Brain microvascular endothelial cell (primary cell): ENCODE measurements at regions not wholly inside any gene's neighbourhood (a gene's known extent, or its start where the extent isn't known, plus 50 kb on each side); places are given as distances from the start of the nearest gene placed in this dataset.

Experiments
- DNase-seq: peaks from one replicate; pipeline ENCODE4 v3.0.0-alpha.2; 2020
- H3K27ac ChIP-seq: fragments of 250-450 bp; sonication (Bioruptor Pico); 2 replicates; pipeline ENCODE4 v1.5.1; 2020; ENCODE audit warnings: mild to moderate bottlenecking, moderate library complexity
- H3K27me3 ChIP-seq: fragments of 250-450 bp; sonication (Bioruptor Pico); replicated peaks from 2 replicates; pipeline ENCODE4 v1.5.1; 2020; ENCODE audit warnings: mild to moderate bottlenecking
- H3K36me3 ChIP-seq: fragments of 250-450 bp; sonication (Bioruptor Pico); replicated peaks from 2 replicates; pipeline ENCODE4 v1.5.1; 2020; ENCODE audit warnings: mild to moderate bottlenecking
- H3K4me3 ChIP-seq: 2 replicates; pipeline ENCODE4 v1.5.1; 2011; ENCODE audit warnings: low read depth, mild to moderate bottlenecking, control low read depth, low read length, moderate library complexity
- in situ Hi-C: cut with HindIII; loops from 2 replicates; pipeline ENCODE4 v1.10.0; 2017; ENCODE audit warnings: low sequenced_read_pairs, low pct_ligation_motif_present
- TF ChIP-seq, protein P1 (sequence below): IDR thresholded peaks from 2 replicates; pipeline ENCODE4 v1.5.1; 2011; ENCODE audit warnings: low read depth, mild to moderate bottlenecking, moderate library complexity, low read length, control low read depth, inconsistent platforms; ENCODE audit errors: missing control alignments

DNA sequence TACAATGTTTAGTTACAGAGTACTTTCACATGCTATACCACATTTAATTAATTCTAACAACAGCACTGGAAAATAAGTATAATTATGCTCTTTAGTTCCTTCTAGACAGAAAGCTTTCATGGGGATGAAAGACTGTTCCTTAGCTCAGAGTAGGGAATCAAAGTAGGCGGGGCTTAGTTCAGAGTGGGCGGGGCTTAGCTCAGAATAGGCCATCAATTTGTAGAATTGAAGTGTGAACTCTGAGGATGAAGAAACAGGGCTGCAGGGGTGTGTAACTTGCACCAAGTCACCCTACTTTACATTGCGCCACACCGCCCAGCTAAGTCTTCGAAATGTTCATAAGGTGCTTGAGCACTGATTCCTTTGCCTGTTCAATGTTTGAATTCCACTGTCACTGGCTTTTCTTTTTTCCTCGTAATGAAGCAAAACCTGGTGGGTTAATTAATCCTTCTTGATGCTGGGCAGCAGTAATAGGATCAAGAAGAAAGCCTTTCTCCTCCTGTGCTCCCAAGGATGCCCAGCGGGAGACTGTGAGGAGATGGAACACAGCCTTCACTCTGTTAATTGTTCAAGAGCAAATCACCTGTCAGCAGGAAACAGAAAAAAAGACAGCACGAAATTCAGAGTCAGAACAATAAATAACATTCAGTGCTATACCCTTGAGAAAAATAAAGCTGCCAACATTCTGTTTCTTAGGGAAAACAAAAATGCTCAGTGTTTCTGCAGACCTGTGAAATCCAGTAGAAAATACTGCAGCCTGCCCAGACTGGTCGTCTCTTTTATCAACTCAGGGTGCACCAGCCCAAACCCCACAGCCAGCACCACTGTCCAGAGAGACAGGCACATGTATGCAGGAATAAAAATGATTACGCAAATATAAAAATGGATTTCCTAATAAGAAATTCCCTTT is 66.5 kb upstream of the CAMK1G start:
- Histone ChIP-seq H3K27me3 (no peaks in the 10 kb centered on the region), H3K4me3 (no peak overlapping the region), H3K27ac (no peak overlapping the region), H3K36me3 (no peaks in the 10 kb centered on the region)
- DNase-seq: no peak
- in situ Hi-C loops: no loop called here
- TF ChIP-seq, protein P1, sequence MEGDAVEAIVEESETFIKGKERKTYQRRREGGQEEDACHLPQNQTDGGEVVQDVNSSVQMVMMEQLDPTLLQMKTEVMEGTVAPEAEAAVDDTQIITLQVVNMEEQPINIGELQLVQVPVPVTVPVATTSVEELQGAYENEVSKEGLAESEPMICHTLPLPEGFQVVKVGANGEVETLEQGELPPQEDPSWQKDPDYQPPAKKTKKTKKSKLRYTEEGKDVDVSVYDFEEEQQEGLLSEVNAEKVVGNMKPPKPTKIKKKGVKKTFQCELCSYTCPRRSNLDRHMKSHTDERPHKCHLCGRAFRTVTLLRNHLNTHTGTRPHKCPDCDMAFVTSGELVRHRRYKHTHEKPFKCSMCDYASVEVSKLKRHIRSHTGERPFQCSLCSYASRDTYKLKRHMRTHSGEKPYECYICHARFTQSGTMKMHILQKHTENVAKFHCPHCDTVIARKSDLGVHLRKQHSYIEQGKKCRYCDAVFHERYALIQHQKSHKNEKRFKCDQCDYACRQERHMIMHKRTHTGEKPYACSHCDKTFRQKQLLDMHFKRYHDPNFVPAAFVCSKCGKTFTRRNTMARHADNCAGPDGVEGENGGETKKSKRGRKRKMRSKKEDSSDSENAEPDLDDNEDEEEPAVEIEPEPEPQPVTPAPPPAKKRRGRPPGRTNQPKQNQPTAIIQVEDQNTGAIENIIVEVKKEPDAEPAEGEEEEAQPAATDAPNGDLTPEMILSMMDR: no peak

DNA sequence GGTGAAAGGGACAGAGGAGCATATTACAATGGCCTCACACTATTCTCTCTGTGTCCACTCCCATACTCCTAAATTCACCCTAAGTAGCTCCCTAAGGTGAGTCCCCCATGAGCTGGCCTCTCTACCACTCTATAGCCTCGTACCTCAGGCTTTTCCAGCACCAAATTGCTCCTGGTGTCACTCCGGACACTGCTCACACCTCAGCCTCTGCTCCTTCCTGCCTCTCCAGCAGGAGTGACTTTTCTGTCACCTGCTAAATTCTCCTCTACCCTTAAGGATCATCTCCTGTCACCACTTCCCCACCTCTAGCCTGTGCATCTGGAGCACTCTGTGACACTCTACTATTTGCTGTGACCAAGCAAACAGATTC is 65.8 kb upstream of the CAMK1G start:
- no peak for DNase-seq
- Histone ChIP-seq H3K4me3 (no peak overlapping the region), H3K27me3 (no peaks in the 10 kb centered on the region), H3K36me3 (no peaks in the 10 kb centered on the region), H3K27ac (no peak overlapping the region)
- TF ChIP-seq, protein P1: no peak
- in situ Hi-C loops: no loop called here

DNA sequence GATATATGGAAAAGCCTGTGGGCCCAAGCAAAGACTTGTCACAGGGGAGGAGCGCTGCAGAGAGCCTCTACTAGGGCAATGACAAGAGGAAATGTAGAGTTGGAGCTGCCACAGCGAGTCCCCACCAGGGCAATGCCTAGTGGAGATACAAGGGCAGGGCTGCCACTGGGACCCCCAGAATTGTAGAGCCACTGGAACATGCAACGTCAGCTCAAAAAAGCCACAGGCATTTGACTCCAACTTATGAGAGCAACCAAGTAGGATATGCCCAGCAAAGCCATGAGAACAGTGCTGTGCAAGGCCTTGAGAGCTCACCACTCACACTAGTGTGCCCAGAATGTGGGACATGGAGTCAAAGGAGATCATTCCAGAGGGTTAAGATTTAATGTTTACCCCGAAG is 63.7 kb upstream of the CAMK1G start:
- Histone ChIP-seq H3K36me3 (no peaks in the 10 kb centered on the region), H3K27ac (no peak overlapping the region), H3K4me3 (no peak overlapping the region), H3K27me3 (no peaks in the 10 kb centered on the region)
- DNase-seq: no peak
- in situ Hi-C loops: no loop called here
- TF ChIP-seq, protein P1: no peak

DNA sequence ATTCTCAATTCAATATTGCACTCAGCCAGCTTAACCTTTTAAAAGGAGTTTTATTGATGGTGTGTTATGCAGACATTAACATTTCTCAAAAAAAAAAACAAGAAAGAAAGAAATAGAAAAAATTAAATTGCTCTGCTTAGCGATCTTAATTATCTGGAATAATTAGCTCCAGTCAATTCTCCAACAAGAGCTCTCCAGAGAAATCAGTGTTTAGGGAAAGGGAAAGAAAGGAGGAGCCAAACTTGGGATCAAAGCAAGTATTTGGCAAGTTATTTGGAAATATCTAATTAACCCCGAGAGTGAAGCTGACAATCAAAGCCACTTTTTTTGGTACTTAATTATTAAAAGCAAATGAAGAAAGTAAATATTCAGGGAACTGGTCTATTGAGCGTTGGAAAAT is 60.7 kb upstream of the CAMK1G start:
- TF ChIP-seq, protein P1: no peak
- in situ Hi-C loops: no loop called here
- no peak for DNase-seq
- no peak overlapping the region for H3K27ac ChIP-seq
- no peaks in the 10 kb centered on the region for H3K27me3 ChIP-seq
- H3K4me3 ChIP-seq: no peak overlapping the region
- H3K36me3 ChIP-seq: no peaks in the 10 kb centered on the region

DNA sequence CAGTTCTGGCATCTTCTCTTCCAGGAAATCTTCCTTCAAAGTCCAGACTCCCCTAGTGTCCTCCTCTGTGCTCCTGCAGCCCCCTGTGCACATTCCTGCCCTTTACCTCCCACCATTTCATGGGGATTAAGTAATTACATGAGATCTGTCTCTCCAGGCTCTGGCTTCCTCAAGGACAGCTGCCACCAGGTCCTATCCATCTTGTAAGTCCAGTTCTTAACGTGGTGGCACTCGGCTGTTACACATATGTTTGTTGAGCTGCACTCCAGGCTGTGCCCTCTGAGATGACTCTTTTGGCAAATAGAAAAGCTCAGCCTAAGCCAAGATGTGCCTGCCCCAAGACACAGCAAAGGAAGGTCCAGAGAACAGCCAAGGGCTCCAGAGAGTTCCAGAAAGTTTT is 57.4 kb upstream of the CAMK1G start:
- in situ Hi-C loops: no loop called here
- DNase-seq: no peak
- Histone ChIP-seq H3K27ac (no peak overlapping the region), H3K4me3 (no peak overlapping the region), H3K36me3 (no peaks in the 10 kb centered on the region), H3K27me3 (no peaks in the 10 kb centered on the region)
- TF ChIP-seq, protein P1: no peak

DNA sequence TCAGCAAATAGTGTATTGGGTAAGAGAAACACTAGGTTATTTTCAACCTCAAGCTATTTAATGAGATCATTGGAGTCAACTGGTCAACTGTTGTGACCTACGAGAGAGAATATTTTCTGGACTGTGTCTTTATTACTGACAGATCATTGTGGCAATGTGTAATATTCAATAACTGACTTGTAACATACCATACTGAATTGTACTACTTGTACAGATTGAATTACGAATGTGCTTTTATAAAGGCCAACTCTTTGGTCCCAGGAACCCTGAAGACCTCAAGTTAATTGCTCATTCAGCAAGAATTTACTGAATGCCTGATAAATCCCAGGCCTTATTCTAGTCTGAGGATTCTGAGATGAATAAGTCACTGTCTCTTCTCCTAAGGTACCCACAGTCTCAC is 56.1 kb upstream of the CAMK1G start:
- no peak overlapping the region for H3K4me3 ChIP-seq
- H3K36me3 ChIP-seq: no peaks in the 10 kb centered on the region
- in situ Hi-C loops: no loop called here
- H3K27me3 ChIP-seq: no peaks in the 10 kb centered on the region
- no peak overlapping the region for H3K27ac ChIP-seq
- DNase-seq: peak; percentile 38
- TF ChIP-seq, protein P1: no peak
